LHCN-M2 (cell line): ENCODE measurements at regions not wholly inside any gene's neighbourhood (a gene's known extent, or its start where the extent isn't known, plus 50 kb on each side); places are given as distances from the start of the nearest gene placed in this dataset.
A peak's percentile ranks its signal among the peaks of the same experiment; 100 is the strongest.
"Not testable (repeated sequence)": the region's sequence is repeated elsewhere in the genome, so short reads cannot be mapped to it uniquely, and the experiment has no call there.

Experiments used
- DNase-seq: peaks from one replicate; pipeline ENCODE4 v3.0.0-alpha.2; 2012; ENCODE audit warnings: low read depth

GRCh38 chr12:42030588-42030987 lies 114.1 kb downstream of the GXYLT1 start:
- no peak for DNase-seq

GRCh38 chr12:42027546-42027945 lies 117.1 kb downstream of the GXYLT1 start:
- DNase-seq, result no peak

DNA sequence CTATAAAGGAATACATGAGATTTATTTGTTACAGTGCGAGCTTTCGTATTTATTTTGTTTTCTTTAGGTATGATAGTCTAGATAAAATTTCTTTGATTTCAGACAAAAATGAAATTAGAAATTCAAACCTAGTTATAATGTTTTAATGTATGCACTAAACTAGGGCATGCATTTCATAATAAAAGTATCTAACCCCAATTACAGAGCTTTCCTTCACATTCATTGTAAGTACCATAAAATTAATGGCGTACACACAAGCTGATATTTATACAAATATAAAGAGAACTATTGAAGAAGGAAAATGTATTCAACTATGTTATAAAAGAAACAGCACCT lies 120.2 kb downstream of the GXYLT1 start:
- no peak for DNase-seq

GRCh38 chr12:42023733-42024494 lies 120.8 kb downstream of the GXYLT1 start:
- DNase-seq, result peak; percentile 54

GRCh38 chr12:42021937-42022336 lies 122.7 kb downstream of the GXYLT1 start:
- not testable (repeated sequence) for DNase-seq

DNA sequence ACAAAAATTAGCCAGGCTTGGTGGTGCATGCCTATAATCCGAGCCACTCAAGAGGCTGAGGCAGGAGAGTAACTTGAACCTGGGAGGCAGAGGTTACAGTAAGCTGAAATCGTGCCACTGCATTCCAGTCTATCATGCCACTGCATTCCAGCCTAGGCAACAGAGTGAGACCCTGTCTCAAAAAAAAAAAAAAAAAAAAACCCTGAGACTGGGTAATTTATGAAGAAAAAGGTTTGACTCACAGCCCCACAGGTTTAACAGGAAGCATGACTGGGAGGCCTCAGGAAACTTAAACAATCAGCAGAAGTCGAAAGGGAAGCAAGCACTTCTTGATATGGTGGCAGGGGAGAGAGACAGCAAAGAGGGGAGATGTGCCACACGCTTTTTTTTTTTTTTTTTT lies 123.2 kb downstream of the GXYLT1 start:
- no peak for DNase-seq

- no peak for DNase-seq
Measured at GRCh38 chr12:42020226-42020625, 124.4 kb downstream of the GXYLT1 start.

GRCh38 chr12:42019746-42020145 lies 124.9 kb downstream of the GXYLT1 start:
- no peak for DNase-seq

- no peak for DNase-seq
Measured at GRCh38 chr12:42017051-42017450, 127.6 kb downstream of the GXYLT1 start.

DNA sequence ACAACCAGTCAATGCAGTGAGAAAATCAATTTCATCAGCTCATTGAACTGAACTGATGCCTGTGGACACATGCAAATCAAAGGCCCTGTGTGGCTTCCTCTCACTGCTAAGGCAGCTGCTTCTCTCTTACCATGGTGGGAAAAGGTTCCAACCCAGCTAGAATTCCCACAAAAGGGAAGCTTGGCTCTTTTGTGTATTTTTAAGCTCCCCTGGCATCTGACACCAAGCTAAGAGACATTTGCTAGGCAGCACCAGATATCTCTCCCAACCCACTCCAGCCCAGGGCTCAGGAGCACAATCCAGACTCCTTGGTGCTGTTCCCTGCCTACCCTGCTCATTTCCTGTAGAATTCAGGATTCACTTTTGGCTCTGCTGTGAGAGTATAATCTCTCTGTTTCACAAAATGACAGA lies 129.6 kb downstream of the GXYLT1 start:
- no peak for DNase-seq

DNA sequence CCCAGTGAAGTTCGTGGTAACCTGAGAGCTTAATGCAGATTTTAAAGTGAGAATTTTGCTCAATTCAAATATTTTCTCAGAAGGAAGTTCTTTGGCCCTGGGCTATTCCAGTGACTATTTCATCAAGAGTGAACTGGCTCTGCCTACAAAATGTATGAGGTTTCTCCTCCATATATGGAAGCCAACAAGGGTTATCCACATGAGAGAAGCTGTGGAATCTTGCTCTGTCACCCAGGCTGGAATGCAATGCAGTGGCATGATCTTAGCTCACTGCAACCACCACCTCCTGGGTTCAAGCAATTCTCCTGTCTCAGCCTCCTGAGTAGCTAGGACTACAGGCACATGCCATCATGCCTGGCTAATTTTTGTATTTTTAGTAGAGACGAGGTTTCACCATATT lies 132.2 kb downstream of the GXYLT1 start:
- DNase-seq, result not testable (repeated sequence)

DNA sequence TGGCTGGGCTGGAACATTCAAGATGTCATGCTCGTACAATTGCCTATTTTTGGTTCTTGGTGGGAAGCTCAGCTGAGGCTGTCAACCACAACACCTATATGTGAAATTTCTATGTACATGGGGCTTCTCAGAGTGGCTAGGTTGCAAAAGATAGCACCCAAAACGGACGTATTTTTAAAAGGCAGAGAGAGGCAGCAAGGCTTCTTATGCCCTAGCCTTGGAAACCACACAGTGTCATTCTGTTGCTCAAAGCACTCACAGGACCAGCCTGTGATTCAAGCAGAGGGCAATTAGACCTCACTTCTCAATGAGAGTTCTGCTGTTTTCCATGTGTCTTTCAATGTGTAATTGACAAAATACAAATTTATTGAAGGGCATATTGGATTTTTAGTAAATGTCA lies 134.0 kb downstream of the GXYLT1 start:
- no peak for DNase-seq

DNA sequence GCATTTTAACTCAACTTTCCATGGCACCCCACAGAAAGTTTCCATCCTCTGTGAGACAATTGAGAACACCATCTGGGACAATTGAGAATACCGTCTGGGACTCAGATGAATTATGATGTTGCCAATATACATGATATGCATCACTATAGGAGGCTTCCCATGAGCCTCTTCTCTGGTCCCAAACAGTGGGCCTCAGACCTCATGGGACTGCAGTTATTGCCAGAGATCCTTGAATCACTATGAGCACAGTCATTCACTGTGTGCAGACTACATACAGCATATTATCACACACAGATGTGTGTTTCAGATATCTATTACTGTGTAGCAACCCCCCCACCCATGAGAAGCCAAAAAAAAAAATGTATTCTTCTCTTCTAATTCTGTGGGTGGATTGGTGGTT lies 134.4 kb downstream of the GXYLT1 start:
- DNase-seq, result no peak

DNA sequence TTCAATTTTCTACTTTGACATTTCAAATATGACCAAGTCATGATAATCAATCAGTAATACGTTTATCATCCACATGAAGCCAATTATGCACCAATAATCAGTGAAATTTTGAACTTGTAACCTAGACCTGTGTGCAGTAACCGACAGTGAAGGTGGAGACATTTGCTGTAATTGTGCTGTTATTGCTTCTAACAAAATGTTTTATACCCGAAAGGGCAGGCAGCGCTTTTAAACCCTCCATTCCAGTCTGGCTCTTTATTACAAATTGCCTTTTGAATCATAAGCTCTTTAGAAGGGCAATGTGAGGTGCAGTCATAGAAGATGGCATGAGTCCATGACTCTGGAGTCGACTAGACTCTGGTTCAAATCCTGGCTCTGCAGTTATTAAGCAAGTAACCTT lies 135.7 kb downstream of the GXYLT1 start:
- DNase-seq, result no peak

DNA sequence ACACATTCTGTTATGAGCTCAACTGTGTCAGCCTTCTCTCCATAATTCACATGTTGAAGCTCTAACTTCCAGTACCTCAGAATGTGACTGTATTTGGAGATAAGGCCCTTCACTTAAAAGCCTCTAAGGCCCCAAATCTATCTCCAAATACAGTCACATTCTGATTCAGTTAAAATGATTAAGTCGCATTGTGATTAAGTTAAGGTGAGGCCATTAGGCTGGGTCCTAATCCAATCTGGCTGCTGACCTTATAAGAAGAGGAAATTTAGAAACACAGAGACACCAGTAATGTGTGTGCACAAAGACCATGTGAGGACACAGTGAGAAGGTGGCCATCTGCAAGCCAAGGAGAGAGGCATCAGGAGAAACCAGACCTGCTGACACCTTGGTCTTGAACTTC lies 141.6 kb downstream of the GXYLT1 start:
- DNase-seq, result no peak

GRCh38 chr12:42002563-42002962 lies 142.1 kb downstream of the GXYLT1 start:
- DNase-seq, result no peak

DNA sequence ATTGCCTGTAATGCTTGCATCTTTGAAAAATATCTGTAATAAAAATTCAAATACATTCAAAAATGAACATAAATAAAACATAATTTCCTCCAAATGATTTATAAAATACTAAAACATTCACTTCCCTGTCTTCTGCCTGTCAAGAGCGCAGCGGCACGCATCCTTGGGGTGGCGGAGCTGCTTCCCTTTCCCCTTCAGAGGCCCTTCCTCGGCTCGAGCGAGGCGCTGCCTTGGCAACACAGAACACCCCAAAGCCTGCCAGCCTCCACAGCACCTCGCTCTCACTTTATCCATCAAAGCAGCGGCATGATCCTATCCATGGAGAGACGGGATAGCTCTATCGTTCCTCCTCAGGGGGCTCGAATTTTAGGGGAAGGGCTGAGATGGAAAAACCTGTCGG lies 146.2 kb downstream of the GXYLT1 start:
- DNase-seq, result no peak

- no peak for DNase-seq
Measured at GRCh38 chr12:41993283-41993682, 151.4 kb downstream of the GXYLT1 start.

DNA sequence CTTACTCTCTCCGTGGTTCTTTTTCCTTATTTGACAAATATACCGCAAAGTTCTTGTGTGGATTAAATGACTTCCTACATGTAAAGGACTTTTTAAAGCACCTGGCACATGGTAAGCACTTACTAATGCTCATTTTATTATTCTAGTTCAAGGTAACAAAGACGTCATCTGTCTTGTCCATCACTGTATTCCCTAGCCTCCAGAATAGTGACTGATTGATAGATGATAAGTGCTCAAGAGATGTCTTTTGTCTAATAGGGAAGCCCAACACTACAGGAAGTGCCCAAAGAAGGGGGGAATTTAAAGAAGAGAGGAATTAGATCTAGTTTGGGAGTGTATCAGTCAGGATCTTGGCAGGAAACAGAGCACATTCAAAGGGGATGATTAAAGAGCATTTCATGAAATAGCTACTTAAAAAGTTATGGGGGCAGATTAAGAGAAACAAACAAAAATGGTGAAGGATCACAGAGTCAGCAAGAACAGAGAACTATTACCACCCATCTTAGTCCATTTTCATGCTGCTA lies 151.9 kb downstream of the GXYLT1 start:
- no peak for DNase-seq

- peak; percentile 6 for DNase-seq
Measured at GRCh38 chr12:41992022-41992421, 152.7 kb downstream of the GXYLT1 start.

DNA sequence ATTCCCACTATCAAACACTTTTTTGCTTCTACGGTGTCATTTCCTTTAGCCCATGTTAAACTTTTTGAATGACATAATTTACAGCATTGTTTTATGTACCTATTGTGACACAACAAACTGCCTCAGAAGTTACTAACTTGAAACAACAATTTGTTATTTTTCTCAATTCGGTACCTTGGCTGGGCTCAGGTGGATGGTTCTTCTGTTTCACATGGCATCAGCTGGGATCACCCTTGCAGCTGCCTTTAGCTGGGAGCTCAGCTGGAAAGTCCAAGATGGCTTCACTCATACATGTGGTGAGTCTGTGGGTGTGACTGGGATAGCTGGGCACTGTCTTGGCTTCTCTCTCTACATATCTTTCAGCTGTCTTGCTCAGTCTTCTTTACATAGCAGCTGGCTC lies 156.0 kb downstream of the GXYLT1 start:
- no peak for DNase-seq

DNA sequence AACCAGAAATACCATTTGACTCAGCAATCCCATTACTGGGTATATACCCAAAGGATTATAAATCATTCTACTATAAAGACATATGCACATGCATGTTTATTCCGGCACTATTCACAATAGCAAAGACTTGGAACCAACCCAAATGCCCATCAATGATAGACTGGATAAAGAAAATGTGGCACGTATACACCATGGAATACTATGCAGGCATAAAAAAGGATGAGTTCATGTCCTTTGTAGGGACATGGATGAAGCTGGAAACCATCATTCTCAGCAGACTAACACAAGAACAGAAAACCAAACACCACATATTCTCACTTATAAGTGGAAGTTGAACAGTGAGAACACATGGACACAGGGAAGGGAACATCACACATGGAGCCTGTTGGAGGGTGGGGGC lies 158.2 kb downstream of the GXYLT1 start:
- DNase-seq, result not testable (repeated sequence)

DNA sequence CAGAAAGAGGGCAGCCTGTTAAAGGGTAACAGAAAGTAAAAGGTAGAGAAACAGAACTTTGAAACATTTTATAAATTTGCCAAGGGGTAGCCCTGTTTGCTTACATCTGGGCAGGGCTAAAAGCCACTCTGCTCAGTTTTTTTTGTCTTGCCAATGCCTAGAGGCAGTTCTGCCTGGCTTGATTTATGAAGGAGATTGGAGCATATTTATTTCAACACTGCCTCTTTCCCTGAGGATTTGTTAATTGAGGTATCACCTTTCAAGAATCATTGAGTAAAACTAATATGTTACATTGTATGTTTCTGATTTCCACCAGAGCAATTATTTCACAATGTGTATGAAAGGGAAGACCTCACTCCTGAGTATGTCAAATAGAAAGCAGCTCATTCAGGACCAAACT lies 160.8 kb downstream of the GXYLT1 start:
- no peak for DNase-seq

DNA sequence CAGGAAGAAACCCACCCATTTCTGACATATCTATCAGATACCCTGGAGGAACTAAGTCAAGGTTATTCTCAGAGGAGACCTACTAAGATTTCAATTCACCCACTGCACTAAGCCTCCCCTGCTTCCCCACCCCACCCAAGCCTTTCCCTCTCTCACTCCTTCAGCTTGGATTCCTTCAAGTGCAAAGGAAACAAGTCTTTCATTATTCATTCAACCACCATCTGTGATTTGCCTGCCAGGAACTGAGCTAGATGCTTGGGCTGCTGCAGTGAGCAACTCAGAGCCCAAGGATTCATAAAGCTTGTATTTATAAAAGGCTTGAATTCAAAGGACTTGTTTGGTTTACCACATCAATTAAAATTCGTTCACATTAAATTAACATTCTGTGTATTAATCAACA lies 161.3 kb downstream of the GXYLT1 start:
- DNase-seq, result no peak
